ENCODE measurements at regions not wholly inside any gene's neighbourhood (a gene's known extent, or its start where the extent isn't known, plus 50 kb on each side); places are given as distances from the start of the nearest gene placed in this dataset.

- H3K18ac ChIP-seq (ENCODE audit: low read depth in 1 of 2, low read length in 2 of 2) = no peak overlapping the region
- H3K79me1 ChIP-seq (replicated peaks; ENCODE audit: low read length, poor library complexity, severe bottlenecking) = no peaks in the 10 kb centered on the region
- no peak overlapping the region for H2BK15ac ChIP-seq (ENCODE audit: low read depth, poor library complexity, severe bottlenecking)
- no peak overlapping the region for H3K9ac ChIP-seq (ENCODE audit: low read length)
- no peaks in the 10 kb centered on the region for H3K4me1 ChIP-seq (ENCODE audit: control insufficient read depth, insufficient read depth, low read depth, low read length)
- no peak for DNase-seq
- H3K23ac ChIP-seq (ENCODE audit: low read length in 2 of 2) = no peak overlapping the region
- H2AFZ ChIP-seq (ENCODE audit: low read depth, low read length) = no peak overlapping the region
- H2BK5ac ChIP-seq (ENCODE audit: low read depth, low read length, poor library complexity, severe bottlenecking) = no peak overlapping the region
- no peak overlapping the region for H4K8ac ChIP-seq (ENCODE audit: low read length)
- WGBS = 72% methylated on average over 2 of the region's 2 CpGs
- no peak overlapping the region for H2AK5ac ChIP-seq (ENCODE audit: low read length, severe bottlenecking)
- H3K9me3 ChIP-seq (ENCODE audit: control insufficient read depth, low read length) = no peaks in the 10 kb centered on the region
- no peak overlapping the region for H3K4me2 ChIP-seq (ENCODE audit: low read length, poor library complexity, severe bottlenecking)
- no peak overlapping the region for H3K14ac ChIP-seq (ENCODE audit: low read length in 2 of 2)
- H3K27me3 ChIP-seq (ENCODE audit: control insufficient read depth in 1 of 2, insufficient read depth in 1 of 2, low read length in 2 of 2) = no peaks in the 10 kb centered on the region
- no peaks in the 10 kb centered on the region for H3K36me3 ChIP-seq (ENCODE audit: control insufficient read depth in 1 of 2, insufficient read depth in 2 of 2, low read depth in 1 of 2, low read length in 2 of 2)
- H2BK12ac ChIP-seq (ENCODE audit: low read length in 2 of 2) = no peak overlapping the region
- H3K4me3 ChIP-seq (ENCODE audit: insufficient read depth in 1 of 2, low read depth in 1 of 2, low read length in 2 of 2) = no peak overlapping the region
- no peak overlapping the region for H3K4ac ChIP-seq (ENCODE audit: low read depth in 1 of 2, low read length in 2 of 2)
- H2BK120ac ChIP-seq (ENCODE audit: low read depth, low read length) = no peak overlapping the region
- H3K27ac ChIP-seq (ENCODE audit: low read length, poor library complexity, severe bottlenecking) = no peak overlapping the region
- no peak overlapping the region for H4K91ac ChIP-seq (ENCODE audit: low read length)
These were observed 542.7 kb upstream of the ADGRL4 start for GRCh38 chr1:79549201-79549600.

GRCh38 chr1:79547514-79547913, 541.0 kb upstream of the ADGRL4 start:
- H3K9ac ChIP-seq (ENCODE audit: low read length) = no peak overlapping the region
- no peak overlapping the region for H3K23ac ChIP-seq (ENCODE audit: low read length in 2 of 2)
- H3K4me1 ChIP-seq (ENCODE audit: control insufficient read depth, insufficient read depth, low read depth, low read length) = no peaks in the 10 kb centered on the region
- no peak overlapping the region for H2BK120ac ChIP-seq (ENCODE audit: low read depth, low read length)
- H3K18ac ChIP-seq (ENCODE audit: low read depth in 1 of 2, low read length in 2 of 2) = no peak overlapping the region
- H3K27ac ChIP-seq (ENCODE audit: low read length, poor library complexity, severe bottlenecking) = no peak overlapping the region
- no peak overlapping the region for H2BK15ac ChIP-seq (ENCODE audit: low read depth, poor library complexity, severe bottlenecking)
- no peaks in the 10 kb centered on the region for H3K9me3 ChIP-seq (ENCODE audit: control insufficient read depth, low read length)
- no peak overlapping the region for H2AK5ac ChIP-seq (ENCODE audit: low read length, severe bottlenecking)
- H3K14ac ChIP-seq (ENCODE audit: low read length in 2 of 2) = no peak overlapping the region
- DNase-seq = no peak
- no peak overlapping the region for H3K4me2 ChIP-seq (ENCODE audit: low read length, poor library complexity, severe bottlenecking)
- H2AFZ ChIP-seq (ENCODE audit: low read depth, low read length) = no peak overlapping the region
- H3K36me3 ChIP-seq (ENCODE audit: control insufficient read depth in 1 of 2, insufficient read depth in 2 of 2, low read depth in 1 of 2, low read length in 2 of 2) = no peaks in the 10 kb centered on the region
- H4K8ac ChIP-seq (ENCODE audit: low read length) = no peak overlapping the region
- H2BK5ac ChIP-seq (ENCODE audit: low read depth, low read length, poor library complexity, severe bottlenecking) = no peak overlapping the region
- H3K79me1 ChIP-seq (replicated peaks; ENCODE audit: low read length, poor library complexity, severe bottlenecking) = no peaks in the 10 kb centered on the region
- H4K91ac ChIP-seq (ENCODE audit: low read length) = no peak overlapping the region
- no peak overlapping the region for H2BK12ac ChIP-seq (ENCODE audit: low read length in 2 of 2)
- no peaks in the 10 kb centered on the region for H3K27me3 ChIP-seq (ENCODE audit: control insufficient read depth in 1 of 2, insufficient read depth in 1 of 2, low read length in 2 of 2)
- no peak overlapping the region for H3K4me3 ChIP-seq (ENCODE audit: insufficient read depth in 1 of 2, low read depth in 1 of 2, low read length in 2 of 2)
- WGBS = 97% methylated on average over 6 of the region's 7 CpGs
- H3K4ac ChIP-seq (ENCODE audit: low read depth in 1 of 2, low read length in 2 of 2) = no peak overlapping the region

- no peaks in the 10 kb centered on the region for H3K4me1 ChIP-seq (ENCODE audit: control insufficient read depth, insufficient read depth, low read depth, low read length)
- H2AFZ ChIP-seq (ENCODE audit: low read depth, low read length) = no peak overlapping the region
- H2BK120ac ChIP-seq (ENCODE audit: low read depth, low read length) = no peak overlapping the region
- H3K4ac ChIP-seq (ENCODE audit: low read depth in 1 of 2, low read length in 2 of 2) = no peak overlapping the region
- H2BK12ac ChIP-seq (ENCODE audit: low read length in 2 of 2) = no peak overlapping the region
- H3K27ac ChIP-seq (ENCODE audit: low read length, poor library complexity, severe bottlenecking) = no peak overlapping the region
- H3K79me1 ChIP-seq (replicated peaks; ENCODE audit: low read length, poor library complexity, severe bottlenecking) = no peaks in the 10 kb centered on the region
- H3K18ac ChIP-seq (ENCODE audit: low read depth in 1 of 2, low read length in 2 of 2) = no peak overlapping the region
- no peak overlapping the region for H2BK15ac ChIP-seq (ENCODE audit: low read depth, poor library complexity, severe bottlenecking)
- DNase-seq = no peak
- no peak overlapping the region for H4K8ac ChIP-seq (ENCODE audit: low read length)
- H2BK5ac ChIP-seq (ENCODE audit: low read depth, low read length, poor library complexity, severe bottlenecking) = no peak overlapping the region
- H2AK5ac ChIP-seq (ENCODE audit: low read length, severe bottlenecking) = no peak overlapping the region
- H3K27me3 ChIP-seq (ENCODE audit: control insufficient read depth in 1 of 2, insufficient read depth in 1 of 2, low read length in 2 of 2) = no peaks in the 10 kb centered on the region
- H3K36me3 ChIP-seq (ENCODE audit: control insufficient read depth in 1 of 2, insufficient read depth in 2 of 2, low read depth in 1 of 2, low read length in 2 of 2) = no peaks in the 10 kb centered on the region
- no peak overlapping the region for H3K9ac ChIP-seq (ENCODE audit: low read length)
- H4K91ac ChIP-seq (ENCODE audit: low read length) = no peak overlapping the region
- no peaks in the 10 kb centered on the region for H3K9me3 ChIP-seq (ENCODE audit: control insufficient read depth, low read length)
- 93% methylated on average over 3 of the region's 3 CpGs for WGBS
- no peak overlapping the region for H3K4me3 ChIP-seq (ENCODE audit: insufficient read depth in 1 of 2, low read depth in 1 of 2, low read length in 2 of 2)
- no peak overlapping the region for H3K4me2 ChIP-seq (ENCODE audit: low read length, poor library complexity, severe bottlenecking)
- no peak overlapping the region for H3K23ac ChIP-seq (ENCODE audit: low read length in 2 of 2)
- H3K14ac ChIP-seq (ENCODE audit: low read length in 2 of 2) = no peak overlapping the region
These were observed 536.9 kb upstream of the ADGRL4 start for GRCh38 chr1:79543394-79543793.

- Histone ChIP-seq H3K4ac (ENCODE audit: low read depth in 1 of 2, low read length in 2 of 2) (no peak overlapping the region), H2BK12ac (ENCODE audit: low read length in 2 of 2) (no peak overlapping the region), H2BK15ac (ENCODE audit: low read depth, poor library complexity, severe bottlenecking) (no peak overlapping the region), H2AFZ (ENCODE audit: low read depth, low read length) (no peak overlapping the region), H3K4me2 (ENCODE audit: low read length, poor library complexity, severe bottlenecking) (no peak overlapping the region), H3K4me3 (ENCODE audit: insufficient read depth in 1 of 2, low read depth in 1 of 2, low read length in 2 of 2) (no peak overlapping the region), H3K79me1 (replicated peaks; ENCODE audit: low read length, poor library complexity, severe bottlenecking) (no peaks in the 10 kb centered on the region), H3K9me3 (ENCODE audit: control insufficient read depth, low read length) (no peaks in the 10 kb centered on the region), H3K18ac (ENCODE audit: low read depth in 1 of 2, low read length in 2 of 2) (no peak overlapping the region), H3K27ac (ENCODE audit: low read length, poor library complexity, severe bottlenecking) (no peak overlapping the region), H3K4me1 (ENCODE audit: control insufficient read depth, insufficient read depth, low read depth, low read length) (no peaks in the 10 kb centered on the region), H2AK5ac (ENCODE audit: low read length, severe bottlenecking) (no peak overlapping the region), H4K91ac (ENCODE audit: low read length) (no peak overlapping the region), H3K27me3 (ENCODE audit: control insufficient read depth in 1 of 2, insufficient read depth in 1 of 2, low read length in 2 of 2) (no peaks in the 10 kb centered on the region), H3K14ac (ENCODE audit: low read length in 2 of 2) (no peak overlapping the region), H3K36me3 (ENCODE audit: control insufficient read depth in 1 of 2, insufficient read depth in 2 of 2, low read depth in 1 of 2, low read length in 2 of 2) (no peaks in the 10 kb centered on the region), H3K9ac (ENCODE audit: low read length) (no peak overlapping the region), H4K8ac (ENCODE audit: low read length) (no peak overlapping the region), H2BK120ac (ENCODE audit: low read depth, low read length) (no peak overlapping the region), H3K23ac (ENCODE audit: low read length in 2 of 2) (no peak overlapping the region), H2BK5ac (ENCODE audit: low read depth, low read length, poor library complexity, severe bottlenecking) (no peak overlapping the region)
- no peak for DNase-seq
These were observed 532.5 kb upstream of the ADGRL4 start for GRCh38 chr1:79539001-79539400.

All from mesenchymal stem cell (in vitro differentiated cells and primary cell).